ENCODE measurements at regions not wholly inside any gene's neighbourhood (a gene's known extent, or its start where the extent isn't known, plus 50 kb on each side); places are given as distances from the start of the nearest gene placed in this dataset.

DNA sequence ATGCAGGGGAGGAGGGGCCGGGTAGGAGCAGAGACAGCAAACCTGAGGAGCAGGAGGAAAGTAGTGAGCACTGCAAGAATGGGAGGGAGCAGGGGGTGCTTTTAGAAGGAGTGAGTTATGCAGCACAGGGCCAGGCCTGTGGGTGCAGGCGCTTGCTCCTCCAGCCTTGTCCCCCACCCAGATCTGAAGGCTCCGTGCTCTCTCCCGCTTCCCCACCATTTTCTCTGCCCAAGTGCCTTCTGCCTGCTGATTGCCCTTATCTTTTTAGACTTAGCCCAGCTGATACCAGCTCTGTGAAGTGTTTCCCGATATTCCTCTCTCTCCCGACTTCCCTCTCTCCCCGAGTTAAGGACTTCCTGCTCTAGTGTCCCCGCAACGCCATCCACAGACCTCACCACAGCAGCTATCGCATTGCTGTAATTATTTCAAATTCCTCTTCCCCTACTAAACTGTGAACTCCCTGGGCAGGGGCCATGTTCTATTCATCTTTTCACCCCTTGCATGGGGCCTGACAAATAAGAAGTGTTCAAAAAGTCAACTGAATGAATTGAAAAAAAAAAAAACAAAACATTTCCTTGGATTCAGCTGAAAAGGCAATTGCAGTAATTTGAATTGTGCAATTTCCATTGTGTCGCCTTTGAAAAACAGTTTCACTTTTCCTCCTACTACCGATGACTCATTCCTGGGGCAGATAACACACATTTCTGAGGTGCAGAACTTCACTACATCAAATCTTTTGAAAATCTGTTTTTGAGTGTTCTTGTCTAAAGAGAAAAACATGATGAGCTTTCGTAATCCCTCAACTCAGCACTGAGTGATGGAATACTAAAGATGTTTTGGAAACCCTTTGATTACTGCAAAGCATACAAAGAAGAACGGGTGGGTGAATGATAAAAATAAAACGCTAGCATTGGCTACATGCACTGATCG lies 69.7 kb upstream of the BMAL1 start:
- ChIA-PET CTCF (ENCODE audit: low intra/inter-chr PET ratio, low total read pairs) (no interaction called here), POLR2A (interaction anchor here (1.2 kb wide), 1 partner anchor 71 kb away, joined by 3 read pairs; no protein-coding TSS in a partner anchor)
- DNase-seq (ENCODE audit: low spot score): peak; percentile 54
- Histone ChIP-seq H3K36me3 (replicated peaks in 1 of 2; ENCODE audit: control insufficient read depth in 1 of 2, insufficient read depth in 2 of 2, low read length in 2 of 2) (no peaks in the 10 kb centered on the region), H3K27me3 (ENCODE audit: control insufficient read depth in 1 of 2, insufficient read depth in 2 of 2, low read length in 2 of 2) (peaks cover 0 to 12% of the 10 kb centered on the region in 2 experiments; a peak in 3 of 5 replicates), H3K4me1 (ENCODE audit: insufficient read depth, low read length) (peaks cover 20% of the 10 kb centered on the region), H3K4me3 (replicated peaks in 1 of 3; ENCODE audit: insufficient read depth in 1 of 3, low read depth in 2 of 3, low read length in 3 of 3) (peak overlapping the region; percentile 55 to 69 (median 59)), H3K4me2 (ENCODE audit: low read depth, low read length) (peak overlapping the region; percentile 94), H3K9me3 (ENCODE audit: low read length) (no peaks in the 10 kb centered on the region), H3K79me2 (ENCODE audit: insufficient read depth, low read length) (no peaks in the 10 kb centered on the region), H3K27ac (ENCODE audit: extremely low read length, insufficient read depth, low read length) (no peak overlapping the region), H4K20me1 (ENCODE audit: insufficient read depth, low read length) (no peaks in the 10 kb centered on the region), H3K9ac (ENCODE audit: insufficient read depth, low read depth, low read length) (peak overlapping the region; percentile 50), H2AFZ (ENCODE audit: low read length) (peak overlapping the region; percentile 87)
- peak; percentile 78 for ATAC-seq
- intact Hi-C loops (cut with micrococcal nuclease; ENCODE audit: unreplicated experiment): no loop called here
- 1% methylated on average over 16 of the region's 16 CpGs for WGBS (ENCODE audit: low lambda C conversion rate)
- no TSS peak for BruUV-seq (replicated peaks)
- in situ Hi-C loops (cut with HindIII; ENCODE audit: extremely low pct_ligation_motif_present, low pct_unique_long_range_greater_than_20kb): loop anchor here (5.0 kb wide), 1 partner anchor 134 kb away; no protein-coding TSS in a partner anchor
- no peak for FAIRE-seq
- no peak for TF ChIP-seq ZNF33B (CRISPR knock-in tag; IDR thresholded peaks at IDR 0.05)
- TF ChIP-seq FOSL2 (CRISPR knock-in tag; IDR thresholded peaks at IDR 0.05): peak; percentile 90
- peak; percentile 39; the same call in 1 of the 2 replicates for TF ChIP-seq GATA4 (IDR thresholded peaks at IDR 0.05; ENCODE audit: borderline replicate concordance, low read depth)
- TF ChIP-seq, protein P1, sequence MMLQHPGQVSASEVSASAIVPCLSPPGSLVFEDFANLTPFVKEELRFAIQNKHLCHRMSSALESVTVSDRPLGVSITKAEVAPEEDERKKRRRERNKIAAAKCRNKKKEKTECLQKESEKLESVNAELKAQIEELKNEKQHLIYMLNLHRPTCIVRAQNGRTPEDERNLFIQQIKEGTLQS (CRISPR knock-in tag; IDR thresholded peaks at IDR 0.05): peak; percentile 64; the same call in 1 of the 2 replicates
- peak; percentile 14 for TF ChIP-seq TEAD3 (CRISPR knock-in tag; optimal IDR thresholded peaks at IDR 0.05; ENCODE audit: borderline replicate concordance)
- no peak for TF ChIP-seq ELF1 (CRISPR knock-in tag; IDR thresholded peaks at IDR 0.05)
- peak; percentile 77 for TF ChIP-seq CEBPG (CRISPR knock-in tag; IDR thresholded peaks at IDR 0.05)
- TF ChIP-seq, protein P2, sequence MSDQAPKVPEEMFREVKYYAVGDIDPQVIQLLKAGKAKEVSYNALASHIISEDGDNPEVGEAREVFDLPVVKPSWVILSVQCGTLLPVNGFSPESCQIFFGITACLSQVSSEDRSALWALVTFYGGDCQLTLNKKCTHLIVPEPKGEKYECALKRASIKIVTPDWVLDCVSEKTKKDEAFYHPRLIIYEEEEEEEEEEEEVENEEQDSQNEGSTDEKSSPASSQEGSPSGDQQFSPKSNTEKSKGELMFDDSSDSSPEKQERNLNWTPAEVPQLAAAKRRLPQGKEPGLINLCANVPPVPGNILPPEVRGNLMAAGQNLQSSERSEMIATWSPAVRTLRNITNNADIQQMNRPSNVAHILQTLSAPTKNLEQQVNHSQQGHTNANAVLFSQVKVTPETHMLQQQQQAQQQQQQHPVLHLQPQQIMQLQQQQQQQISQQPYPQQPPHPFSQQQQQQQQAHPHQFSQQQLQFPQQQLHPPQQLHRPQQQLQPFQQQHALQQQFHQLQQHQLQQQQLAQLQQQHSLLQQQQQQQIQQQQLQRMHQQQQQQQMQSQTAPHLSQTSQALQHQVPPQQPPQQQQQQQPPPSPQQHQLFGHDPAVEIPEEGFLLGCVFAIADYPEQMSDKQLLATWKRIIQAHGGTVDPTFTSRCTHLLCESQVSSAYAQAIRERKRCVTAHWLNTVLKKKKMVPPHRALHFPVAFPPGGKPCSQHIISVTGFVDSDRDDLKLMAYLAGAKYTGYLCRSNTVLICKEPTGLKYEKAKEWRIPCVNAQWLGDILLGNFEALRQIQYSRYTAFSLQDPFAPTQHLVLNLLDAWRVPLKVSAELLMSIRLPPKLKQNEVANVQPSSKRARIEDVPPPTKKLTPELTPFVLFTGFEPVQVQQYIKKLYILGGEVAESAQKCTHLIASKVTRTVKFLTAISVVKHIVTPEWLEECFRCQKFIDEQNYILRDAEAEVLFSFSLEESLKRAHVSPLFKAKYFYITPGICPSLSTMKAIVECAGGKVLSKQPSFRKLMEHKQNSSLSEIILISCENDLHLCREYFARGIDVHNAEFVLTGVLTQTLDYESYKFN (CRISPR knock-in tag; conservative IDR thresholded peaks at IDR 0.05): 0 out of 2 replicates have a peak, but pooled peaks have one; percentile 25
- TF ChIP-seq, protein P3, sequence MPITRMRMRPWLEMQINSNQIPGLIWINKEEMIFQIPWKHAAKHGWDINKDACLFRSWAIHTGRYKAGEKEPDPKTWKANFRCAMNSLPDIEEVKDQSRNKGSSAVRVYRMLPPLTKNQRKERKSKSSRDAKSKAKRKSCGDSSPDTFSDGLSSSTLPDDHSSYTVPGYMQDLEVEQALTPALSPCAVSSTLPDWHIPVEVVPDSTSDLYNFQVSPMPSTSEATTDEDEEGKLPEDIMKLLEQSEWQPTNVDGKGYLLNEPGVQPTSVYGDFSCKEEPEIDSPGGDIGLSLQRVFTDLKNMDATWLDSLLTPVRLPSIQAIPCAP (CRISPR knock-in tag; IDR thresholded peaks at IDR 0.05; ENCODE audit: low read depth): peak; percentile 56; the same call in 1 of the 2 replicates
- TF ChIP-seq, protein P4, sequence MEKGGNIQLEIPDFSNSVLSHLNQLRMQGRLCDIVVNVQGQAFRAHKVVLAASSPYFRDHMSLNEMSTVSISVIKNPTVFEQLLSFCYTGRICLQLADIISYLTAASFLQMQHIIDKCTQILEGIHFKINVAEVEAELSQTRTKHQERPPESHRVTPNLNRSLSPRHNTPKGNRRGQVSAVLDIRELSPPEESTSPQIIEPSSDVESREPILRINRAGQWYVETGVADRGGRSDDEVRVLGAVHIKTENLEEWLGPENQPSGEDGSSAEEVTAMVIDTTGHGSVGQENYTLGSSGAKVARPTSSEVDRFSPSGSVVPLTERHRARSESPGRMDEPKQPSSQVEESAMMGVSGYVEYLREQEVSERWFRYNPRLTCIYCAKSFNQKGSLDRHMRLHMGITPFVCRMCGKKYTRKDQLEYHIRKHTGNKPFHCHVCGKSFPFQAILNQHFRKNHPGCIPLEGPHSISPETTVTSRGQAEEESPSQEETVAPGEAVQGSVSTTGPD (CRISPR knock-in tag; IDR thresholded peaks at IDR 0.05): no peak
- TF ChIP-seq SOX5 (CRISPR knock-in tag; IDR thresholded peaks at IDR 0.05; ENCODE audit: borderline replicate concordance): peak; percentile 76; the same call in 1 of the 2 replicates
- no peak for TF ChIP-seq ISX (CRISPR knock-in tag; conservative IDR thresholded peaks at IDR 0.05)
- peak; percentile 83 for TF ChIP-seq CEBPB (IDR thresholded peaks at IDR 0.05; ENCODE audit: borderline replicate concordance, low read depth, low read length)
- no peak for TF ChIP-seq ZNF382 (CRISPR knock-in tag; IDR thresholded peaks at IDR 0.05; ENCODE audit: borderline replicate concordance)
- no peak for TF ChIP-seq HNRNPK (IDR thresholded peaks at IDR 0.05; ENCODE audit: low read depth, low read length, poor library complexity, severe bottlenecking)
- no peak for TF ChIP-seq SOX6 (IDR thresholded peaks at IDR 0.05)
- TF ChIP-seq SOX6 (CRISPR knock-in tag; IDR thresholded peaks at IDR 0.05): peak; percentile 80
- no peak for TF ChIP-seq GTF2F1 (IDR thresholded peaks at IDR 0.05; ENCODE audit: low read length)

All from HepG2 (cell line).